GM12872 (cell line): ENCODE measurements at regions not wholly inside any gene's neighbourhood (a gene's known extent, or its start where the extent isn't known, plus 50 kb on each side); places are given as distances from the start of the nearest gene placed in this dataset.

ENCODE experiments used
- TF ChIP-seq, protein P1 (sequence below): IDR thresholded peaks from 3 replicates; pipeline ENCODE4 v1.5.1; 2011; ENCODE audit warnings: low read depth, mild to moderate bottlenecking, low read length, moderate library complexity; ENCODE audit not compliant: insufficient read depth

DNA sequence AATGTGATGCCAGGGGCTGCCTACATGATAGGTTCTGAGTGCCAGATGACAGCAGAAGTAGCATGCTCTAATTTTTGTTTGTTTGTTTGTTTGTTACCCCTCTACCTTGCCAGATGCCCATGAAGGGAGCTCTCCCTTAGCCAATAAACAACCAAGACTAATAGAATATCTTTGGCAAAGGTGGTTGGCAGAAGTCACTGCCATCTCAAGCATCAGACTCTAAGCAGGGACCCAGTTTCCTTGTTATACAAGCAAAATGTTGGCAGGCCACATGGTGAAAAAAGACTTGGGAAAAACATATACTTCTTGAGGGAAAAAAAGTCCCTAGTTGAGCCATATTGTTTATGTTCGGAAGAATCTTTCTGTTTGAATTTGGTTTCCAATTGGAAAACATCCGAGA lies 609.0 kb upstream of the CFAP20DC start:
- TF ChIP-seq, protein P1, sequence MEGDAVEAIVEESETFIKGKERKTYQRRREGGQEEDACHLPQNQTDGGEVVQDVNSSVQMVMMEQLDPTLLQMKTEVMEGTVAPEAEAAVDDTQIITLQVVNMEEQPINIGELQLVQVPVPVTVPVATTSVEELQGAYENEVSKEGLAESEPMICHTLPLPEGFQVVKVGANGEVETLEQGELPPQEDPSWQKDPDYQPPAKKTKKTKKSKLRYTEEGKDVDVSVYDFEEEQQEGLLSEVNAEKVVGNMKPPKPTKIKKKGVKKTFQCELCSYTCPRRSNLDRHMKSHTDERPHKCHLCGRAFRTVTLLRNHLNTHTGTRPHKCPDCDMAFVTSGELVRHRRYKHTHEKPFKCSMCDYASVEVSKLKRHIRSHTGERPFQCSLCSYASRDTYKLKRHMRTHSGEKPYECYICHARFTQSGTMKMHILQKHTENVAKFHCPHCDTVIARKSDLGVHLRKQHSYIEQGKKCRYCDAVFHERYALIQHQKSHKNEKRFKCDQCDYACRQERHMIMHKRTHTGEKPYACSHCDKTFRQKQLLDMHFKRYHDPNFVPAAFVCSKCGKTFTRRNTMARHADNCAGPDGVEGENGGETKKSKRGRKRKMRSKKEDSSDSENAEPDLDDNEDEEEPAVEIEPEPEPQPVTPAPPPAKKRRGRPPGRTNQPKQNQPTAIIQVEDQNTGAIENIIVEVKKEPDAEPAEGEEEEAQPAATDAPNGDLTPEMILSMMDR, result no peak

DNA sequence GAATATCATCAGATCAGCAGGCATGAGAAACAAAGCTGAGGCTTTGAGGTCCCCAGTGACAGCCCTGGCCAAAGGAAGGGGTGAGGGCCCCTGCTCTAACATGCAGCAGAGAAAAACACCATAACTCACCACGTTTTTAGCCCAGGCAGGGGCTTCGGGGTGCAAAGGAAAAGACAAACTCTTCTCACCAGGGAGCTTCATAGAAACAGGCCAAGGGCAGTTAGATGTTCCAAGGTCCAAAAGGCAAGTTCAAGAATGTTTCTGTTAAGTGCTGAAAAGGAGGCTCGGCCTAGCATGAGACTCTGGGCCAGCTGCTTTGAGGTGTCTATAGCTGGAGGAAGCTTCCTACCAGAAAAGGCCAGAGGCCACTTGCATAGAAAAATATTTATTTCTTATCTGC lies 608.4 kb upstream of the CFAP20DC start:
- TF ChIP-seq, protein P1, result no peak

DNA sequence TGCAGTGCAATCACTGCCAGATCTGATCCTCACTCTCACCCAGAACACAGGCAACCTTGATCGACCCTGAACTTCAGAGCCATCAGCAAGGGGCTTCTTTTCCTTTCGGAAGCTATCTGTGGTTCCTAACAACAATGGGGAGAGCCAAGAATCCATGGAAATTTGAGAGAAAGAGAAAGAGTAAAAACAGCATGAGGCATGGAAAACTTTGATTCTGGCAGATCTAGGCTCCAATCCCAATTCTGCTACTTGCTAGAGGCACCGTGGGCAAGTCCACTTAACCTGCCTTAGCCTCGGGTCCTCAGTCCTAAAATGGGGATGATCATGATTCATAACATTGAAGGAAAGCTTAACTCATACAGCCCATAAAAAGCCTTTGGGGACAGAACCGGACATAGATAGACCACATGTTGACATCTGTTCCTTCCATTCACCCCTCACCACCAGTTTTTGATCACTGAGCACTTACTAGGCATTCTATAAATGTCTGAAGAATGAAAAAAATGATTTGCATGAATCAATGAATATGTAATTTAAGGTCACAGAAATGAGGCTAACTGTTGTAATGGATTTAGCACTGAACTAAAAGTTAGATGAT lies 605.7 kb upstream of the CFAP20DC start:
- TF ChIP-seq, protein P1, result no peak

DNA sequence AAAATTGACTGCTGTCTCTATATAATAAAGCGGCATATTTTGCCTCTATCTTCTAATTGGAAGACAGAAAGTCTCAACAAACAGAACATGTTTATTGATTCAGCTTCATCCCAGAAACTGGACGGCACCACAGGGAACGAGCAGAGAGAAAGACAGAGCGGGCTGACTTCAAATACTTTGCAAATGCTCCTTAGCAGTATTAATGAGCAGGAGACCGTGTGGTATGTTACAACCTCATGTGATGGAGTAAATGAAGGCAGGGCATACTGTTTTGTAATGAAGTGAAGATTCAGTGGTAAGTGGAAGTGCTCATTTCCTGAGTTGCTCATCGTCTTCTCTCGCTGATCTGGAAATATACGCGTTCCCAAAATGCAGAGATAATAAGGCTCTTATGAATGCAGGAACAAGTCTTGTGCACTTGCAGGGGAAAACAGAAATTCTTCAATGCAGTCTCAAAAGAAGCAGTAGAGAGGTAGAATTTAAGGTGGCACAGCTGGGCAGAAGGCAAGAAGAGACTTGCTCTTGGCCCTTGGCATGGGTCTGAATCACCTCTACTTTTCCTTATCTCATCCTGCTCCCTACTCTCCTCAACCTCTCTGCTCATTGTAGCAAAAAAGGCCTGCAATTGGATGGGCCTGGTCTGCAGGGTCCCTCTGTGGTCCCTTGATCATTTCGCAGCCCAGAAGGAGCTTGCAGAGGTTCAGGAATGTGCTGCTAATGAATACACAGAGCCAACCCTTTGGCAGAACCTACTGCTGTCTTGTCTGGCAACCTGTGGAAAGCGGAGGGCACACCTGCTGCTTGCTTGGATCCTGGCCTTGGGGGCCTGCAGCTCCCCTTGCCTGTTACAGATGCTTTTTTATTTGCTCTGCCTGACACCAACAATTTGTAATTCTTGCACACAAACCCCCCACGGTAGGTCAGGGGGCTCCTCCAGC lies 604.9 kb upstream of the CFAP20DC start:
- TF ChIP-seq, protein P1, result no peak

DNA sequence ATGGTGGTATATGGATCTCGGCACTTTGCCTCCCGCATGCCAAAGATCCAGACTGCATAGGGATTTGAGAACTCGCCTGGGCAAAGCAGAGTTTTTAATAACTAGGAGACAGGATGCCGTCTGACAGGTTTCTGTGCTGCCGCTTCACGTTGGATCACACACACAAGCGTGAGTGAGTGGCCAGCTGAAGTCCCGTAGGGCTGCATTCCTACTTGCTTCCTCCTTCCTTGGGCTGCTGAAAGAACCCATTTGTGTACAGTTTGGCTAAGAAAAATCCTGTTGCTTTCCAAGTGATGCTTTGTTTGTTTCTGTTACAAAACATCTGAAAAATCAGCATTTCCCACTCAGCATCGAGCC lies 604.3 kb upstream of the CFAP20DC start:
- TF ChIP-seq, protein P1, result no peak

DNA sequence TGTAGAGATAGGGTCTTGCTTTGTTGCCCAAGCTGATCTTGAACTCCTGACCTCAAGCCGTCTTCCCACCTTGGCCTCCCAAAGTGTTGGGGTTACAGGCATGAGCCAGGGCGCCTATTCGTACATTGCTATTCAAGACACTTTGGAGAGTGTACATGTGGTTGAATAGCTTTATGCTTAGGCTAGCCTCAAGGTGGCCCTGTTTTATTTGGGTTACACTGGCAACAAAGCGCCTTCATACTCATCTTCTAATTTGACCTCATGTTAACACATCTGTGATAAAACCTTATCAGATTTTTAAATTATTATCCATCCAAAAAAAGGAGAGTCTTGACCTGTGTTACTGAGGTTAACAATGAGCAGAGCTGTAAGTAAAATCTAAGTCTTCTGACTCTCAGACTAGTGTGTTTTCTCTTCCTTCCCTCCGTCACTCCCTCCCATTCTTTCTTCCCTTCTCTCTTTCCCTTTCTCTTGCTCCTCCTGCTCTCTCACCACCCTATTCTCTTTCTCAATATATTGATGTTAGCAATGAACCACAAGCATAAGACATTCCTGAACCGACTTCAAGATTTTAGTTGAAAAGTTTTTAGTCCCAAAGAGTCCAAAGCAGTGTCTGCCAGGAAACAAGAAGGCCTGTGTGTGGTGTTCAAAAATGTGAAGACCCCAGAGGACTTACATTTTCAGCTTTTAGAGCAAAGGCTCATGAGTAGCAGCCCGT lies 603.7 kb upstream of the CFAP20DC start:
- TF ChIP-seq, protein P1, result no peak
